ENCODE measurements at regions not wholly inside any gene's neighbourhood (a gene's known extent, or its start where the extent isn't known, plus 50 kb on each side); places are given as distances from the start of the nearest gene placed in this dataset.

GRCh38 chr1:56397811-56398231 is 181.5 kb downstream of the PLPP3 start:
- no peak for ATAC-seq (replicated peaks in 1 of 2)
- no peaks in the 10 kb centered on the region for H3K4me1 Mint-ChIP-seq (ENCODE audit: low read depth)
- DNase-seq: no peak
- H3K4me3 Mint-ChIP-seq: no peak overlapping the region
- H3K27ac Mint-ChIP-seq: no peak overlapping the region
- H3K9me3 Mint-ChIP-seq: peaks cover 0 to 2% of the 10 kb centered on the region in 2 donors
- no peaks in the 10 kb centered on the region for H3K27me3 Mint-ChIP-seq (ENCODE audit: low read depth)
- no peaks in the 10 kb centered on the region for H3K36me3 Mint-ChIP-seq (ENCODE audit: insufficient read depth in 2 of 2)

GRCh38 chr1:56397409-56397808 is 182.0 kb downstream of the PLPP3 start:
- H3K27ac Mint-ChIP-seq: no peak overlapping the region
- ATAC-seq (replicated peaks in 1 of 2) (no peak), DNase-seq (no peak)
- H3K4me1 Mint-ChIP-seq (ENCODE audit: low read depth): no peaks in the 10 kb centered on the region
- H3K4me3 Mint-ChIP-seq: no peak overlapping the region
- no peaks in the 10 kb centered on the region for H3K36me3 Mint-ChIP-seq (ENCODE audit: insufficient read depth in 2 of 2)
- H3K27me3 Mint-ChIP-seq (ENCODE audit: low read depth): no peaks in the 10 kb centered on the region
- H3K9me3 Mint-ChIP-seq: peaks cover 0 to 2% of the 10 kb centered on the region in 2 donors

DNA sequence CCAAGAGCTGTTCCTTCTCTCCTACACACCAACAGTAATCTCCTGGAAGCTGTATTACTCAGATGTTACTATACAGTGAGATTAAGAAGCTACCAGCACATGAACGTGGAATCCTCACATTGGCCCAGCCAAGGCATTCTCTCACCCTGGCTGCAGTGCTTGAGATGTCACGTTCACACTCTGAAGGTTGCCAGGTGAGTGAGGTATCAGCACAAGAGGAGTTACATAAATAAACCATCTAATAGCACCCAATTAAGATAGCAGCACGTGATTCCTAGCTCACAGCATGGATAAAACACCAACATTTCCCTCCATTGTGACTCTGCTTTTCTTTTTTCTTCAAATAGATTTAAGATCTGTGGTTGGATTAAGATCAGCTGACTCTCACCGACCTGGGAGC is 182.8 kb downstream of the PLPP3 start:
- Mint-ChIP-seq H3K9me3 (peaks cover 0 to 2% of the 10 kb centered on the region in 2 donors), H3K36me3 (ENCODE audit: insufficient read depth in 2 of 2) (no peaks in the 10 kb centered on the region), H3K4me1 (ENCODE audit: low read depth) (no peaks in the 10 kb centered on the region), H3K4me3 (no peak overlapping the region), H3K27ac (no peak overlapping the region), H3K27me3 (ENCODE audit: low read depth) (no peaks in the 10 kb centered on the region)
- no peak for DNase-seq
- ATAC-seq (replicated peaks in 1 of 2): no peak

DNA sequence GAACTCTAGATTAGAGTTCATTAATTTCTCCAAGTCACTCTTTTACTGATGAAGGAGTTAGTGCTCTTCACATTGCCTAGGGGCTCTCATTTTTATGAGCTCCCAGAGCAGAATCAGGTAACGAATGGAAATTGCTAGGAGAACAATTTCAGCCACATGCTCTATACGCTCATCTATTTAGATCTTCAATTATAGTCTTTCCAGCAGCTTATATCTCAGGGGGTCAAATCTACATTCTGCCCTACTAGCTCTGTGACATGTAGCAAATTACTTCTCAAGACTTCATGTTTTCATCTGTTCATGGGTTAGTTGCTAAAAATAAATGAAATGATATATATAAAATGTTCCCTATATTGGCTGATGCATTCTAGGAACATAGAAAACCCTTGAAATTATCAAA is 183.6 kb downstream of the PLPP3 start:
- peaks cover 0 to 4% of the 10 kb centered on the region in 2 donors for H3K9me3 Mint-ChIP-seq
- H3K4me1 Mint-ChIP-seq (ENCODE audit: low read depth): no peaks in the 10 kb centered on the region
- no peak overlapping the region for H3K27ac Mint-ChIP-seq
- H3K36me3 Mint-ChIP-seq (ENCODE audit: insufficient read depth in 2 of 2): no peaks in the 10 kb centered on the region
- ATAC-seq (replicated peaks in 1 of 2): no peak
- DNase-seq: no peak
- no peak overlapping the region for H3K4me3 Mint-ChIP-seq
- no peaks in the 10 kb centered on the region for H3K27me3 Mint-ChIP-seq (ENCODE audit: low read depth)

GRCh38 chr1:56394298-56394697 is 185.1 kb downstream of the PLPP3 start:
- Mint-ChIP-seq H3K4me3 (no peak overlapping the region), H3K4me1 (ENCODE audit: low read depth) (no peaks in the 10 kb centered on the region), H3K36me3 (ENCODE audit: insufficient read depth in 2 of 2) (no peaks in the 10 kb centered on the region), H3K27ac (no peak overlapping the region), H3K27me3 (ENCODE audit: low read depth) (no peaks in the 10 kb centered on the region), H3K9me3 (peaks cover 0 to 4% of the 10 kb centered on the region in 2 donors)
- DNase-seq (no peak), ATAC-seq (replicated peaks in 1 of 2) (no peak)

- ATAC-seq (replicated peaks in 1 of 2) (no peak), DNase-seq (no peak)
- H3K27me3 Mint-ChIP-seq (ENCODE audit: low read depth): no peaks in the 10 kb centered on the region
- no peaks in the 10 kb centered on the region for H3K36me3 Mint-ChIP-seq (ENCODE audit: insufficient read depth in 2 of 2)
- H3K4me1 Mint-ChIP-seq (ENCODE audit: low read depth): no peaks in the 10 kb centered on the region
- H3K9me3 Mint-ChIP-seq: peaks cover 0 to 2% of the 10 kb centered on the region in 2 donors
- no peak overlapping the region for H3K27ac Mint-ChIP-seq
- H3K4me3 Mint-ChIP-seq: no peak overlapping the region
Observed at GRCh38 chr1:56390934-56391731, 188.2 kb downstream of the PLPP3 start.

- Mint-ChIP-seq H3K36me3 (ENCODE audit: insufficient read depth in 2 of 2) (no peaks in the 10 kb centered on the region), H3K4me3 (no peak overlapping the region), H3K27me3 (ENCODE audit: low read depth) (no peaks in the 10 kb centered on the region), H3K9me3 (peaks cover 0 to 2% of the 10 kb centered on the region in 2 donors), H3K27ac (no peak overlapping the region), H3K4me1 (ENCODE audit: low read depth) (no peaks in the 10 kb centered on the region)
- no peak for ATAC-seq (replicated peaks in 1 of 2)
- no peak for DNase-seq
Observed at GRCh38 chr1:56390232-56390867, 189.0 kb downstream of the PLPP3 start.

GRCh38 chr1:56389813-56390212 is 189.6 kb downstream of the PLPP3 start:
- DNase-seq: no peak
- no peak overlapping the region for H3K27ac Mint-ChIP-seq
- no peak for ATAC-seq (replicated peaks in 1 of 2)
- H3K36me3 Mint-ChIP-seq (ENCODE audit: insufficient read depth in 2 of 2): no peaks in the 10 kb centered on the region
- H3K4me1 Mint-ChIP-seq (ENCODE audit: low read depth): no peaks in the 10 kb centered on the region
- H3K9me3 Mint-ChIP-seq: peaks cover 0 to 2% of the 10 kb centered on the region in 2 donors
- H3K27me3 Mint-ChIP-seq (ENCODE audit: low read depth): no peaks in the 10 kb centered on the region
- no peak overlapping the region for H3K4me3 Mint-ChIP-seq

- Mint-ChIP-seq H3K36me3 (ENCODE audit: insufficient read depth in 2 of 2) (no peaks in the 10 kb centered on the region), H3K27me3 (ENCODE audit: low read depth) (no peaks in the 10 kb centered on the region), H3K4me3 (no peak overlapping the region), H3K4me1 (ENCODE audit: low read depth) (no peaks in the 10 kb centered on the region), H3K27ac (no peak overlapping the region), H3K9me3 (peaks cover 0 to 2% of the 10 kb centered on the region in 2 donors)
- DNase-seq (no peak), ATAC-seq (replicated peaks in 1 of 2) (no peak)
Observed at GRCh38 chr1:56387071-56387740, 192.2 kb downstream of the PLPP3 start.

DNA sequence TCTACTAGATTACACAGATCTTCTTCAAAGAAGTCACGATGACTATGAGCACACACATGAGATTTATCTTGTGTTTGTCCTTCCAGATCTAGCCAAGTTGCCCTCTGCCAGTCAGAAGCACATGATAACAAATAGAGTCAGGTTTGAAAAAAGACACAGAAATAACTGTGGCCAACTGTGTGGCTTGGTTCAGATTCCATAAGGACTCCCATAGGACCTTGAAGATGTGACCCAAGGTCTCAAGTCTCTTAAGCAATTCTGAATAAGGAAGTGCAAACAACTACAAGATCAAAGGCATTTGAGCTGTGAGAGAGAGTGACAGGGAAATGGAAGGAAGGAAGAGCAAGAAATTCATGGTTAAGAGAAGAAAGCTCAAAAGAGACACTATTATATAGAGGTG is 194.0 kb downstream of the PLPP3 start:
- DNase-seq (no peak), ATAC-seq (replicated peaks in 1 of 2) (no peak)
- H3K27ac Mint-ChIP-seq: no peak overlapping the region
- no peaks in the 10 kb centered on the region for H3K27me3 Mint-ChIP-seq (ENCODE audit: low read depth)
- H3K4me3 Mint-ChIP-seq: no peak overlapping the region
- H3K9me3 Mint-ChIP-seq: no peaks in the 10 kb centered on the region
- no peaks in the 10 kb centered on the region for H3K36me3 Mint-ChIP-seq (ENCODE audit: insufficient read depth in 2 of 2)
- H3K4me1 Mint-ChIP-seq (ENCODE audit: low read depth): no peaks in the 10 kb centered on the region

DNA sequence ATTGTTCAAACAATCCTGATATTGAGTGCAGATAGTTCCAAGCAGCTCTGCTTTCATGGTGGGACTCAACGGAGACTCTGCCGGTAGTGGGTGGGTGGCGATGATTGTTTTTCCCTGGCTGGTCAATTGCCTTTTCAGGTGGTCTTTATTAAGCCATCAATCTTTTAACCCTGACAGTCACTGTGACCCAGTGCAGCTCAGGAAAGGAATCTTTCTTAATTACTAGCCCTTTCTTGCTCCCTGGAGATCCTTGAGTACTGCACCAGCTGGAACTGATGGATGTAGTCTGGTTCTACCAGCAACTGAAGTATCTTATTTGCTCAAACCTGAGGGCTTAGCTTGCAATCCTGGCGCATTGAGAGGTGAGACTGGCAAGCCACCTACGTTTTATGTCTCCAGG is 196.4 kb downstream of the PLPP3 start:
- ATAC-seq (replicated peaks in 1 of 2) (no peak), DNase-seq (no peak)
- Mint-ChIP-seq H3K4me3 (no peak overlapping the region), H3K36me3 (ENCODE audit: insufficient read depth in 2 of 2) (no peaks in the 10 kb centered on the region), H3K4me1 (ENCODE audit: low read depth) (no peaks in the 10 kb centered on the region), H3K9me3 (no peaks in the 10 kb centered on the region), H3K27ac (no peak overlapping the region), H3K27me3 (ENCODE audit: low read depth) (no peaks in the 10 kb centered on the region)

DNA sequence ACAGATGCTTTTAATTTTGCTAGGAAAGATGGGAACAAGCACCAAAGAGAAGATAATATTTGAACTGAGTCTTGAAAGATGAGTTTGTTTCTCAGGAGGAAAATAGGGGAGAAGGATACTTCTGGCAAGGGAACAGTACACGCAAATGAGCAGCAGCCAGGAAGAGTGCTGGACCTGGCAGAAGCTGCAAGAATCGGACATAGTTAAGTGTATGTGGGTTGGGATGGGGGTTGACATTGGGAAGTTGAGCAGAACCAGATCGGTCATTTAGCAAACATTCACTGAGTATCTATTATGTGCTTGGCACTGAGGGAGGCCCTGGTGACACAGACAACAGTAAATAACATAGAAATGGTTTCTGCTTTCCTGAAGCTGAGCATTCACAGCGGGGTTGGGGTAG is 198.8 kb downstream of the PLPP3 start:
- H3K36me3 Mint-ChIP-seq (ENCODE audit: insufficient read depth in 2 of 2): no peaks in the 10 kb centered on the region
- no peak for ATAC-seq (replicated peaks in 1 of 2)

DNA sequence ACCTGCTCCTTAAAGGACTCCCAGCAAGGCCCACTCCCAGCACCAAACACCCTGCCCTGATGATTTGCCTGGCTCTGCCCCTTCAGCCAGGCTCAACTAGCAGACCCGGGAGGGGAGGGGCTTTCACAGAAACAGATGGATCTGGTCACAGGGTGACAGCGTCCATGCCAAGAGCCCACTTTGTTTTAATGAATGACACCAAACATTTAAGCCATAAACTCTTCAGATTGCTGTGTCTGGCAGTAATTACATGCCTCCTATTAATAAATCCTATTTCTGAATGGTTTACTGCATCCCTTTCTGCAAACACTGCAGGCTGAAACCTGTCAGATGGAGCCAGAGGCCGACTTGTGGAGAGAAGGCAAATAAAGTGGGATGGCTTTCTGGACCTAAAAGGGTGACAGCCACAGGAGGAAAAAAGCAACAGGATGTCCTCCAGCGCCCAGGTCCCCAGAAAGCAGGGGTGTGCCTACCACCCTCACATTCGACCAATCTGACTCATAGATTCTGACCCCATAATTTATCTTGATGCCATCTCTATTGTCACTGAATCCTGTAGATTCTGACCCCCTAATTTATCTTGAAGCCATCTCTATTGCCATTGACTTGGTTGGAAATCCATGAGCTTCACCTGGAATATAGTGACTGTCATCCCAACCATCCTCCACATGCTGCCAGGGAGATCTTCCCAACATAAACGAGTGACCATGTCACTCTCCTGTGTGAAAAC is 200.9 kb downstream of the PLPP3 start:
- DNase-seq (no peak), ATAC-seq (replicated peaks in 1 of 2) (no peak)
- no peaks in the 10 kb centered on the region for H3K4me1 Mint-ChIP-seq (ENCODE audit: low read depth)
- no peaks in the 10 kb centered on the region for H3K9me3 Mint-ChIP-seq
- no peak overlapping the region for H3K27ac Mint-ChIP-seq
- H3K27me3 Mint-ChIP-seq (ENCODE audit: low read depth): no peaks in the 10 kb centered on the region
- no peaks in the 10 kb centered on the region for H3K36me3 Mint-ChIP-seq (ENCODE audit: insufficient read depth in 2 of 2)
- H3K4me3 Mint-ChIP-seq: no peak overlapping the region

More for the DNA sequence above, 198.8 kb downstream of the PLPP3 start:
- H3K27ac Mint-ChIP-seq: no peak overlapping the region
- no peaks in the 10 kb centered on the region for H3K4me1 Mint-ChIP-seq (ENCODE audit: low read depth)
- no peaks in the 10 kb centered on the region for H3K9me3 Mint-ChIP-seq
- DNase-seq: no peak
- no peaks in the 10 kb centered on the region for H3K27me3 Mint-ChIP-seq (ENCODE audit: low read depth)
- no peak overlapping the region for H3K4me3 Mint-ChIP-seq

All from activated T-cell treated with anti-CD3 and anti-CD28 coated beads, Interleukin-2, amount 50 U/mL, for 72 hours (primary cell).